H1 (cell line): ENCODE measurements at regions not wholly inside any gene's neighbourhood (a gene's known extent, or its start where the extent isn't known, plus 50 kb on each side); places are given as distances from the start of the nearest gene placed in this dataset.

Experiments
- BCL11A ChIP-seq, 2 experiments: IDR thresholded peaks; one replicate each; pipeline ENCODE4 v1.6.1; 2011; ENCODE audit warnings: low read depth in 2 of 2, low read length in 2 of 2, mild to moderate bottlenecking in 2 of 2
- KDM1A ChIP-seq: fragments of 200-600, 300-600 bp; sonication (generic); IDR thresholded peaks from 2 replicates; pipeline ENCODE4 v1.7.1; 2016; ENCODE audit warnings: mild to moderate bottlenecking, low read length, borderline replicate concordance
- POLR2AphosphoS5 ChIP-seq: IDR thresholded peaks from 2 replicates; pipeline ENCODE4 v1.6.1; 2011; ENCODE audit warnings: low read depth, low read length
- RFX5 ChIP-seq: IDR thresholded peaks from 2 replicates; pipeline ENCODE4 v1.6.1; 2011; ENCODE audit warnings: low read depth, low read length, improper control_type of control experiment, borderline replicate concordance
- SIRT6 ChIP-seq: IDR thresholded peaks from one replicate; pipeline ENCODE4 v1.7.1; 2012; ENCODE audit warnings: low read length, inconsistent platforms
- SP2 ChIP-seq: IDR thresholded peaks from 2 replicates; pipeline ENCODE4 v1.6.1; 2012; ENCODE audit warnings: mild to moderate bottlenecking, low read length, inconsistent platforms
- SUZ12 ChIP-seq: fragments of 200-600 bp; sonication (generic); IDR thresholded peaks from 2 replicates; pipeline ENCODE4 v1.6.1; 2012; ENCODE audit warnings: mild to moderate bottlenecking, inconsistent platforms, low read length, moderate library complexity, mixed read lengths
- TAF1 ChIP-seq: IDR thresholded peaks from 2 replicates; pipeline ENCODE4 v1.6.1; 2011; ENCODE audit warnings: mild to moderate bottlenecking, low read depth, low read length
- TBP ChIP-seq: IDR thresholded peaks from 2 replicates; pipeline ENCODE4 v1.6.1; 2011; ENCODE audit warnings: low read depth, low read length, improper control_type of control experiment
- YY1 ChIP-seq: IDR thresholded peaks from 2 replicates; pipeline ENCODE4 v1.6.1; 2011; ENCODE audit warnings: low read depth, mild to moderate bottlenecking, low read length
- TF ChIP-seq, protein P1 (sequence below), 3 experiments: IDR thresholded peaks; 1 replicate in 2 of 3; 2 replicates in 1 of 3; pipeline versions ENCODE4 v1.5.1 to v1.6.1; 2011; ENCODE audit warnings: low read length in 3 of 3, mild to moderate bottlenecking in 3 of 3, inconsistent platforms in 2 of 3, low read depth in 1 of 3, moderate library complexity in 1 of 3; ENCODE audit not compliant: insufficient read depth in 1 of 3; ENCODE audit errors: control extremely low read depth in 1 of 3
- TF ChIP-seq, protein P2 (sequence below): IDR thresholded peaks from 2 replicates; pipeline ENCODE4 v1.6.1; 2012; ENCODE audit warnings: inconsistent platforms

DNA sequence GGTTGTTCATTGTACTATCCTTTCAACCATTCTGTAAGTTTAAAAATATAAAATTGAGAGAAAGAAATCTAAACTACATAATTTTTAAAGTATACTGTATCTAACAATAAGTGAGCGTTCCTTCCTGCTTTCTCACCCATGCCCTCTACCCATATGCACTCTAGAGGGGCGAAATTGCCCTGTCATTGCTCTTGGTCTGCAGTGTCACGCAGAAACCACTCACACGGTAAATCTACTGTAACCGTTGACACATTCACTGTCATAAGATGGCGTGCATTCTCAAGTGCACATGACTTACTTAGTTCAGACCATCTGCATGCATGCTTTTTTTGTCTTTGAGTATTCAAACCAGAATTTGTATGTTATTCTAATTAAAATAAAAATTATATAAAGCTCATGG, 55.7 kb upstream of the NIPBL start:
- TF ChIP-seq KDM1A (no peak), TAF1 (no peak), SP2 (no peak), POLR2AphosphoS5 (no peak), RFX5 (no peak), SIRT6 (no peak), SUZ12 (no peak), BCL11A (IDR thresholded peaks at IDR 0.05; ENCODE audit: low read depth in 2 of 2, low read length in 2 of 2) (no peak), YY1 (no peak), TBP (no peak)
- TF ChIP-seq, protein P1, sequence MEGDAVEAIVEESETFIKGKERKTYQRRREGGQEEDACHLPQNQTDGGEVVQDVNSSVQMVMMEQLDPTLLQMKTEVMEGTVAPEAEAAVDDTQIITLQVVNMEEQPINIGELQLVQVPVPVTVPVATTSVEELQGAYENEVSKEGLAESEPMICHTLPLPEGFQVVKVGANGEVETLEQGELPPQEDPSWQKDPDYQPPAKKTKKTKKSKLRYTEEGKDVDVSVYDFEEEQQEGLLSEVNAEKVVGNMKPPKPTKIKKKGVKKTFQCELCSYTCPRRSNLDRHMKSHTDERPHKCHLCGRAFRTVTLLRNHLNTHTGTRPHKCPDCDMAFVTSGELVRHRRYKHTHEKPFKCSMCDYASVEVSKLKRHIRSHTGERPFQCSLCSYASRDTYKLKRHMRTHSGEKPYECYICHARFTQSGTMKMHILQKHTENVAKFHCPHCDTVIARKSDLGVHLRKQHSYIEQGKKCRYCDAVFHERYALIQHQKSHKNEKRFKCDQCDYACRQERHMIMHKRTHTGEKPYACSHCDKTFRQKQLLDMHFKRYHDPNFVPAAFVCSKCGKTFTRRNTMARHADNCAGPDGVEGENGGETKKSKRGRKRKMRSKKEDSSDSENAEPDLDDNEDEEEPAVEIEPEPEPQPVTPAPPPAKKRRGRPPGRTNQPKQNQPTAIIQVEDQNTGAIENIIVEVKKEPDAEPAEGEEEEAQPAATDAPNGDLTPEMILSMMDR (IDR thresholded peaks at IDR 0.05; ENCODE audit: control extremely low read depth in 1 of 3, insufficient read depth in 1 of 3, low read depth in 1 of 3, low read length in 3 of 3) = no peak
- TF ChIP-seq, protein P2, sequence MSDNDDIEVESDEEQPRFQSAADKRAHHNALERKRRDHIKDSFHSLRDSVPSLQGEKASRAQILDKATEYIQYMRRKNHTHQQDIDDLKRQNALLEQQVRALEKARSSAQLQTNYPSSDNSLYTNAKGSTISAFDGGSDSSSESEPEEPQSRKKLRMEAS = no peak
